Caco-2 (cell line): ENCODE measurements at regions not wholly inside any gene's neighbourhood (a gene's known extent, or its start where the extent isn't known, plus 50 kb on each side); places are given as distances from the start of the nearest gene placed in this dataset.

Experiments used
- BruUV-seq: library from RNA; stranded (reverse); fragments of 400-500 nt; replicated peaks from 2 replicates; lab custom pipeline; 2021; lab: Mats Ljungman, UMichigan
- CTCF ChIA-PET: fragments of 300-600 bp; sonication (Branson Sonifier 250); formaldehyde crosslinking; loops from one replicate; lab custom pipeline; 2022; ENCODE audit warnings: antibody characterized with exemption; lab: Charles Lee
- POLR2A ChIA-PET: fragments of 300-600 bp; sonication (Branson Sonifier 250); formaldehyde crosslinking; loops from one replicate; lab custom pipeline; 2022; ENCODE audit warnings: antibody characterized with exemption; lab: Charles Lee
- DNase-seq, 2 experiments: peaks; one replicate each; pipeline versions ENCODE4 v3.0.0 to v3.0.0-alpha.2; 2020 to 2022
- H3K27me3 ChIP-seq: replicated peaks from 2 replicates; pipeline ENCODE4 v1.6.0; 2011; ENCODE audit warnings: low read length; ENCODE audit not compliant: control insufficient read depth, insufficient read depth
- H3K36me3 ChIP-seq: 2 replicates; pipeline ENCODE4 v1.5.1; 2011; ENCODE audit warnings: low read length; ENCODE audit not compliant: control insufficient read depth, insufficient read depth
- H3K4me1 ChIP-seq: fragments of 250-450 bp; sonication (Bioruptor Pico); 2 replicates; pipeline ENCODE4 v1.5.1; 2020; ENCODE audit warnings: mild to moderate bottlenecking
- H3K4me3 ChIP-seq: 2 replicates; pipeline ENCODE4 v1.5.1; 2011; ENCODE audit warnings: low read depth, mild to moderate bottlenecking, control low read depth, low read length
- H3K9me3 ChIP-seq: fragments of 250-450 bp; sonication (Bioruptor Pico); 2 replicates; pipeline ENCODE4 v1.5.1; 2020; ENCODE audit warnings: mild to moderate bottlenecking, moderate library complexity
- H3K27ac Mint-ChIP-seq: one replicate; pipeline ENCODE4 v1.8.0; 2022; ENCODE audit warnings: mixed read lengths; ENCODE audit not compliant: unreplicated experiment
- H3K27me3 Mint-ChIP-seq: one replicate; pipeline ENCODE4 v1.8.0; 2022; ENCODE audit warnings: mixed read lengths; ENCODE audit not compliant: insufficient read depth, unreplicated experiment
- H3K36me3 Mint-ChIP-seq: one replicate; pipeline ENCODE4 v1.8.0; 2022; ENCODE audit warnings: mild to moderate bottlenecking, mixed read lengths; ENCODE audit not compliant: insufficient read depth, unreplicated experiment
- H3K4me1 Mint-ChIP-seq: one replicate; pipeline ENCODE4 v1.8.0; 2022; ENCODE audit warnings: low read depth, mixed read lengths; ENCODE audit not compliant: unreplicated experiment
- H3K4me3 Mint-ChIP-seq: one replicate; pipeline ENCODE4 v1.8.0; 2022; ENCODE audit warnings: mild to moderate bottlenecking, moderate library complexity, mixed read lengths; ENCODE audit not compliant: unreplicated experiment
- H3K9me3 Mint-ChIP-seq: one replicate; pipeline ENCODE4 v1.8.0; 2022; ENCODE audit warnings: mixed read lengths; ENCODE audit not compliant: unreplicated experiment
- intact Hi-C: fragments of 100-400 bp; cut with micrococcal nuclease; formaldehyde crosslinking; loops from one replicate; pipeline ENCODE4 v1.10.0; 2022; ENCODE audit not compliant: unreplicated experiment
- TF ChIP-seq, protein P1 (sequence below), 2 experiments: fragments of 200-600 bp in 1 of 2; IDR thresholded peaks; 1 replicate in 1 of 2; 2 replicates in 1 of 2; pipeline versions ENCODE4 v1.5.1 to v1.8.0; 2011 to 2022; ENCODE audit warnings: antibody characterized with exemption in 1 of 2, control low read depth in 1 of 2, inconsistent platforms in 1 of 2, low read depth in 1 of 2, low read length in 1 of 2, mild to moderate bottlenecking in 1 of 2, moderate library complexity in 1 of 2; ENCODE audit not compliant: insufficient read depth in 1 of 2, severe bottlenecking in 1 of 2, unreplicated experiment in 1 of 2

DNA sequence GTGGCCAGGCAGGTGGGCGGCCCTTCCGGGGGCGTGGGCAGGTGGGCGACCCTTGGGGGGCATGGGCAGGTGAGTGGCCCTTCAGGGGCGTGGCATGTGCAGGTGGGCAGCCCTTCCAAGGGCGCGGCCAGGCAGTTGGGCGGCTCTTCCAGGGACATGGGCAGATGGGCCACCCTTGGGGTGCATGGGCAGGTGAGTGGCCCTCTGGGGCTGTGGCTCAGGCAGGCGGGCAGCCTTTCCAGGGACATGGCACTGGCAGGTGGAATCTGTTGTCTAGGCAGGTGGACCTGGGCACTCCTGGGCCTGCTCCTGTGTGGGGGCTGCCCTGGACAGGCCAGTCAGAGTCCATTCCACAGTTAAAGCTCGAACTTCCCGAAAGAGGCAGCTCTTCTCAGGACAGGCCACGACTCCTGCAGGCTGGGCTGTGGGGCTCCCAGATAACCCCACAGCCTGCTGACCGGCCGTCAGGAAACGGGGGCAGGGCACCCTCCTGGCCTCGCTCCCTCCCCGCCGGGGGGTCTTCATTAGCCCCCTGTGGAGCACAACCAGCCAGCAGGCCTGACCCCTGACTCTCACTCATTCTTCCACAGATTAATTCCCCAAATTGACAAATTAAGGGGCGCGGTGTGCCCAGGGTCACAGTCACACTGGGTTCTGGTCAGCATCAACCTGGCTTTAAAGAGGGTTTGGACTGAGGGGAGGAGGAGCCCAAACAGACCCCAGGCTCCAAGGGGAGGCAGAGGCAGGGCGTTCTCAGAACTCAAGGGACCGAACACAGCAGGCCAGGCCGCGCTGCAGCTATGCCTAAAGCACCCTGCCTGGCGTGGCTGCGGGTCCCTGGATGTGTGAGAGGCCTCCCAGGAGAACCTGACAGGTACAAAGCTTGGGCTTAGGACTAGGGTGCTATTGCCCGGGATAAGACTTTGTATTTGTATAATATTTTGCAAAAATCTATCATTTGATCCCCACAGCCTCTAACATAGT is 130.0 kb downstream of the DLL1 start:
- Mint-ChIP-seq H3K4me3 (no peak overlapping the region), H3K9me3 (peaks cover 7% of the 10 kb centered on the region), H3K4me1 (no peaks in the 10 kb centered on the region), H3K27ac (no peak overlapping the region), H3K27me3 (no peaks in the 10 kb centered on the region), H3K36me3 (no peaks in the 10 kb centered on the region)
- BruUV-seq, result no TSS peak
- peak in 1 of 2 experiments; percentile 23 for DNase-seq
- ChIA-PET CTCF (no interaction called here), POLR2A (no interaction called here)
- no peaks in the 10 kb centered on the region for H3K27me3 ChIP-seq
- intact Hi-C loops, result no loop called here
- TF ChIP-seq, protein P1, sequence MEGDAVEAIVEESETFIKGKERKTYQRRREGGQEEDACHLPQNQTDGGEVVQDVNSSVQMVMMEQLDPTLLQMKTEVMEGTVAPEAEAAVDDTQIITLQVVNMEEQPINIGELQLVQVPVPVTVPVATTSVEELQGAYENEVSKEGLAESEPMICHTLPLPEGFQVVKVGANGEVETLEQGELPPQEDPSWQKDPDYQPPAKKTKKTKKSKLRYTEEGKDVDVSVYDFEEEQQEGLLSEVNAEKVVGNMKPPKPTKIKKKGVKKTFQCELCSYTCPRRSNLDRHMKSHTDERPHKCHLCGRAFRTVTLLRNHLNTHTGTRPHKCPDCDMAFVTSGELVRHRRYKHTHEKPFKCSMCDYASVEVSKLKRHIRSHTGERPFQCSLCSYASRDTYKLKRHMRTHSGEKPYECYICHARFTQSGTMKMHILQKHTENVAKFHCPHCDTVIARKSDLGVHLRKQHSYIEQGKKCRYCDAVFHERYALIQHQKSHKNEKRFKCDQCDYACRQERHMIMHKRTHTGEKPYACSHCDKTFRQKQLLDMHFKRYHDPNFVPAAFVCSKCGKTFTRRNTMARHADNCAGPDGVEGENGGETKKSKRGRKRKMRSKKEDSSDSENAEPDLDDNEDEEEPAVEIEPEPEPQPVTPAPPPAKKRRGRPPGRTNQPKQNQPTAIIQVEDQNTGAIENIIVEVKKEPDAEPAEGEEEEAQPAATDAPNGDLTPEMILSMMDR (IDR thresholded peaks at IDR 0.05; ENCODE audit: insufficient read depth in 1 of 2, low read depth in 1 of 2, low read length in 1 of 2, severe bottlenecking in 1 of 2, unreplicated experiment in 1 of 2), result no peak
- H3K9me3 ChIP-seq, result peaks cover 11% of the 10 kb centered on the region
- no peaks in the 10 kb centered on the region for H3K36me3 ChIP-seq
- H3K4me1 ChIP-seq, result no peaks in the 10 kb centered on the region
- H3K4me3 ChIP-seq, result no peak overlapping the region

DNA sequence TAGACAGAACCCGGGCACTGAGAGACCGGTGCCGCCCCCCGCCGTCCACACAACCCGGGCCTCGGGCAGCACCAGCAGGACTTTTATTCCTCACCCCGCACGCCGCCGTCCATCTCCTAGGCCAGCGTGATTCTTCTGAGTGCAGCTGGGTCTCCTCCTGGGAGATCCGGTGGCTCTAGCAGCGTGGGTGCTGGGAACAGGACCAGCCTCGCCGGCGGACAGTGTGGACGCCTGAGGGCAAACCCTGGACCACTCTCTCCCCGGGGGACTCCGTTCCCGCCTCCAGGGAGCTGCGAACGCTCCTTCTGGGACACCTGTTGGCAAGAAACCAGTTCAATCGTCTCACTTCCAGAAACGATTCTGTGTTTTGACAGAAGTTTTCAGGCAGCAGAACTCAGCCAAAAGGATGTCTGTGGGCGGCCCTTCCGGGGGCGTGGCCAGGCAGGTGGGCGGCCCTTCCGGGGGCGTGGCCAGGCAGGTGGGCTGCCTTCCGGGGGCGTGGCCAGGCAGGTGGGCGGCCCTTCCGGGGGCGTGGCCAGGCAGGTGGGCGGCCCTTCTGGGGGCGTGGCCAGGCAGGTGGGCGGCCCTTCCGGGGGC is 130.7 kb downstream of the DLL1 start:
- no peaks in the 10 kb centered on the region for H3K27me3 ChIP-seq
- intact Hi-C loops, result no loop called here
- no peak overlapping the region for H3K4me3 ChIP-seq
- BruUV-seq, result no TSS peak
- H3K4me3 Mint-ChIP-seq, result no peak overlapping the region
- no peaks in the 10 kb centered on the region for H3K4me1 ChIP-seq
- H3K36me3 Mint-ChIP-seq, result no peaks in the 10 kb centered on the region
- ChIA-PET CTCF (no interaction called here), POLR2A (no interaction called here)
- no peak overlapping the region for H3K27ac Mint-ChIP-seq
- H3K36me3 ChIP-seq, result no peaks in the 10 kb centered on the region
- peaks cover 11% of the 10 kb centered on the region for H3K9me3 ChIP-seq
- peaks cover 7% of the 10 kb centered on the region for H3K9me3 Mint-ChIP-seq
- DNase-seq, result peak; percentile 46 to 70
- no peaks in the 10 kb centered on the region for H3K27me3 Mint-ChIP-seq
- TF ChIP-seq, protein P1 (IDR thresholded peaks at IDR 0.05; ENCODE audit: insufficient read depth in 1 of 2, low read depth in 1 of 2, low read length in 1 of 2, severe bottlenecking in 1 of 2, unreplicated experiment in 1 of 2), result no peak
- H3K4me1 Mint-ChIP-seq, result no peaks in the 10 kb centered on the region

GRCh38 chr6:170159022-170159965 is 131.6 kb downstream of the DLL1 start:
- Mint-ChIP-seq H3K4me1 (no peaks in the 10 kb centered on the region), H3K9me3 (peaks cover 7% of the 10 kb centered on the region)
- CTCF ChIA-PET, result no interaction called here

More at GRCh38 chr6:170159022-170159965, 131.6 kb downstream of the DLL1 start:
- BruUV-seq, result no TSS peak
- intact Hi-C loops, result loop anchor here (10.0 kb wide), 1 partner anchor 136 kb away; the partner anchor contains the start of gene DLL1
- Mint-ChIP-seq H3K4me3 (no peak overlapping the region), H3K27ac (no peak overlapping the region), H3K36me3 (no peaks in the 10 kb centered on the region), H3K27me3 (no peaks in the 10 kb centered on the region)
- TF ChIP-seq, protein P1 (IDR thresholded peaks at IDR 0.05; ENCODE audit: insufficient read depth in 1 of 2, low read depth in 1 of 2, low read length in 1 of 2, severe bottlenecking in 1 of 2, unreplicated experiment in 1 of 2), result no peak
- no peak overlapping the region for H3K4me3 ChIP-seq
- DNase-seq, result no peak
- H3K4me1 ChIP-seq, result no peaks in the 10 kb centered on the region
- H3K9me3 ChIP-seq, result peaks cover 11% of the 10 kb centered on the region
- no peaks in the 10 kb centered on the region for H3K36me3 ChIP-seq
- no peaks in the 10 kb centered on the region for H3K27me3 ChIP-seq
- POLR2A ChIA-PET, result no interaction called here
